ENCODE measurements at regions not wholly inside any gene's neighbourhood (a gene's known extent, or its start where the extent isn't known, plus 50 kb on each side); places are given as distances from the start of the nearest gene placed in this dataset.
A peak's percentile ranks its signal among the peaks of the same experiment; 100 is the strongest.
"Not testable (repeated sequence)": the region's sequence is repeated elsewhere in the genome, so short reads cannot be mapped to it uniquely, and the experiment has no call there.

DNA sequence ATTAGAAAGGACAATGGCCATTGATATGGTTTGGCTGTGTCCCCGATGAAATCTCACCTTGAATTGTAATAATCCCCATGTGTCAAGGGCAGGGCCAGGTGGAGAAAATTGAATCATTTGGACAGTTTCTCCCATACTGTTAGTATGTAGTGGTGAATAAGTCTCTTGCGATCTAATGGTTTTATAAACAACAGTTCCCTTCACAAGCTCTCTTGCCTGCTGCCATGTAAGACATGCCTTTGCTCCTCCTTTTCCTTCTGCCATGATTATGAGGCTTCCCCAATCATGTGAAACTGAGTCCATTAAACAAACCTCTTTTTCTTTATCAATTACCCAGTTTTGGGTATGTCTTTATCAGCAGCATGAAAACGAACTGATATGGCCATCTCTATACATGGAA, 302.7 kb downstream of the SFMBT2 start:
- TF ChIP-seq, protein P1, sequence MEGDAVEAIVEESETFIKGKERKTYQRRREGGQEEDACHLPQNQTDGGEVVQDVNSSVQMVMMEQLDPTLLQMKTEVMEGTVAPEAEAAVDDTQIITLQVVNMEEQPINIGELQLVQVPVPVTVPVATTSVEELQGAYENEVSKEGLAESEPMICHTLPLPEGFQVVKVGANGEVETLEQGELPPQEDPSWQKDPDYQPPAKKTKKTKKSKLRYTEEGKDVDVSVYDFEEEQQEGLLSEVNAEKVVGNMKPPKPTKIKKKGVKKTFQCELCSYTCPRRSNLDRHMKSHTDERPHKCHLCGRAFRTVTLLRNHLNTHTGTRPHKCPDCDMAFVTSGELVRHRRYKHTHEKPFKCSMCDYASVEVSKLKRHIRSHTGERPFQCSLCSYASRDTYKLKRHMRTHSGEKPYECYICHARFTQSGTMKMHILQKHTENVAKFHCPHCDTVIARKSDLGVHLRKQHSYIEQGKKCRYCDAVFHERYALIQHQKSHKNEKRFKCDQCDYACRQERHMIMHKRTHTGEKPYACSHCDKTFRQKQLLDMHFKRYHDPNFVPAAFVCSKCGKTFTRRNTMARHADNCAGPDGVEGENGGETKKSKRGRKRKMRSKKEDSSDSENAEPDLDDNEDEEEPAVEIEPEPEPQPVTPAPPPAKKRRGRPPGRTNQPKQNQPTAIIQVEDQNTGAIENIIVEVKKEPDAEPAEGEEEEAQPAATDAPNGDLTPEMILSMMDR (IDR thresholded peaks at IDR 0.05; ENCODE audit: low read depth, low read length): no peak
- DNase-seq (ENCODE audit: low read depth in 2 of 2): no peak
- no peak overlapping the region for H3K4me3 ChIP-seq (replicated peaks in 1 of 2; ENCODE audit: low read depth in 2 of 2, low read length in 2 of 2)

DNA sequence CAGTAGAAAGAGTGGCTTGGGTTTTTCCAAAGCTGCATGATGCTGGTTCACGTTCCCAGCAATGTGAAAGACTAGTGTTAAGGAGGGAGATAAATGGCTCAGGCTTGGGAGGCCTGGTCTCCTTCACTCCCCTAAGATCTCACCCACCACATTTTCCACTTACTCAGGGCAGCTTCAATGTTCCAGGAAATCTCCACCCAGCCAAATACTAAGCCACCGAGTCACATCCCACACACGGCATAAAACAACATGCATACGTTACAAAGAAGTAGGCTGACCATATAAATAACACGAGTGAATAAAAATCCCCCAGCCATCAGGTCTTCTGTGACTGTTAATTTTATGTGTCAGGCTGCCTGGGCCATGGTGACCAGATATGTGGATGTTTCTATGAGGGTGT, 303.5 kb downstream of the SFMBT2 start:
- TF ChIP-seq, protein P1 (IDR thresholded peaks at IDR 0.05; ENCODE audit: low read depth, low read length): no peak
- no peak overlapping the region for H3K4me3 ChIP-seq (replicated peaks in 1 of 2; ENCODE audit: low read depth in 2 of 2, low read length in 2 of 2)
- peak; percentile 4 to 55 for DNase-seq (ENCODE audit: low read depth in 2 of 2)

DNA sequence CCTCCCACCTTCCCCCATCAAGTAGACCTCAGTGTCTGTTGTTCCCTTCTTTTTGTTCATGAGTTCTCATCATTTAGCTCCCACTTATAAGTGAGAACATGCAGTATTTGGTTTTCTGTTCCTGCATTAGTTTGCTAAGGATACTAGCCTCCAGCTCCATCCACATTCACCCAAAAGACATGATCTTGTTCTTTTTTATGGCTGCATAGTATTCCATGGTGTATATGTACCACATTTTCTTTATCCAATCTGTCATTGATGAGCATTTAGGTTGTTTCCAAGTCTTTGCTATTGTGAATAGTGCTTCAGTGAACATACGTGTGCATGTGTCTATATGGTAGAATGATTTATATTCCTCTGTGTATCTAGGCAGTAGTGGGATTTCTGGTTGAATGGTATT, 306.5 kb downstream of the SFMBT2 start:
- not testable (repeated sequence) for H3K4me3 ChIP-seq (replicated peaks in 1 of 2; ENCODE audit: low read depth in 2 of 2, low read length in 2 of 2); DNase-seq (ENCODE audit: low read depth in 2 of 2)

DNA sequence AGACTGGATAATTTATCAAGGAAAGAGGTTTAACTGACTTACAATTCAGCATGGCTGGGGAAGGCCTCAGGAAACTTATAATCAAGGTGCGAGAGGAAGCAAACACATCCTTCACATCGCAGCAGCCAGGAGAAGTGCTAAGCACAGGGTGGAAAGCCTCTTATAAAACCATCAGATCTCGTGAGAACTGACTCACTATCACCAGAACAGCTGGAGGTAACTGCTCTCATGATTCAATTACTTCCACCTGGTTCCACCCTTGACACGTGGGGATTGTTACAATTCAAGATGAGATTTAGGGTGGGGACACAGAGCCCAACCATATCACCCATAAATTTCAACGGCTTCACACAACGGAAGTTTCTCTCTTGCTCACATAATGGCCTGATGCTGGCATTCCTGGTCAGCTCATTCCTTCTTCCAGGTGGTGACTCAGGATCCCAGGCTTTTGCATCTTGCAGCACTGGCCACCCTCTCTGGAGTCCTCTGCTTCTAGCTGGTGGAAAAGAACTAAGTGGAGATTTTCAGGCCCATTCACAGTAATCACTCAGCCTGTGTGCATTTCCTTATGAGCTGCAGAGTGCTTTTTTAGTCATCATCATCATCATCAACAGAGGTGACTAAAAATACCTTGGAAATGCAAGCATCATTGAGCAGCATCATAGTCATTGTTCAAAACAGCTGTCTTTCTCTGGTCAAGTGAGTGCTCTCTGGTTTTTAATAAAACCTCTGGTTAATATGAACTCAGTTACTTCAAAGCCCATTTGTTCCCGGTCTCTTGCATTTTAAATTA, 308.1 kb downstream of the SFMBT2 start:
- H3K4me3 ChIP-seq (replicated peaks in 1 of 2; ENCODE audit: low read depth in 2 of 2, low read length in 2 of 2): no peak overlapping the region
- DNase-seq (ENCODE audit: low read depth in 2 of 2): no peak
- TF ChIP-seq, protein P1 (IDR thresholded peaks at IDR 0.05; ENCODE audit: low read depth, low read length): no peak

DNA sequence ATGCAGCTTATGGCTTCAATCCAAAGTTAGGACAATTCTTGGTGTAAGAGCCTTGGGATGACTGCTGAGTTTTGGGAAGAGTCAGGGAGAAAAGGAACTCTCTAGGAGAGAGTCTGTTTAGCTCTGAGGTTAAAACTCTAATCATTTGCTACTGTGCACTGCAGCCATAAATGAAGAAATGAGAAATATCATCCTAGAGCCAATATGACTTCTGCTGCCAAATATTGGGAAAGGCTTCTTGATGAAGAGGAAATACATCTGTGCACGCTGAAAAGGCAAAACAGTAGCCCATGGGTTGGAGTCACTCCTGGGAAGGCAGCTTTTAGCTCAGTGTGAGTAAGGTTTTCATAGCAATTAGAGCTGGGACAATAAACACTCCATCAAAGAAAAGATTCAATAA, 308.8 kb downstream of the SFMBT2 start:
- H3K4me3 ChIP-seq (replicated peaks in 1 of 2; ENCODE audit: low read depth in 2 of 2, low read length in 2 of 2): no peak overlapping the region
- TF ChIP-seq, protein P1 (IDR thresholded peaks at IDR 0.05; ENCODE audit: low read depth, low read length): no peak
- peak in 1 of 2 donors; percentile 65 for DNase-seq (ENCODE audit: low read depth in 2 of 2)

DNA sequence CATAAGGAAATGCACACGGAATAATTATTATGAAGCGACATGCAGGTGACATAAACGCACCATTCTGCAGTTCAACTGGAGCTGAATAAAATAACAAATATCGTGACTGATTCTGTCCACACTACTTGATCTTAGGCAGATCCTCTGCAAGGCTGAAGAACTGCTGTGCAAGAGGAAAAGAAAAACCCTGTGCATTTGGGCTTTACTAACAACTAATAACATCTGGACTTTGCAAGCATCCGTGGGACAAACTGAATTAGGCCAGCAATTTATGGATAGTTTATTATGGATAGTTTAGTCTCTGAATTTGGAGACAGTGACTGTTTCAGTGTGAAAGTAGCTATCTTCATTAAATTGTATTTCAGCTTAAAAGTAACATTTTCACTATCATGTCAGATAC, 309.4 kb downstream of the SFMBT2 start:
- TF ChIP-seq, protein P1 (IDR thresholded peaks at IDR 0.05; ENCODE audit: low read depth, low read length): no peak
- no peak for DNase-seq (ENCODE audit: low read depth in 2 of 2)
- H3K4me3 ChIP-seq (replicated peaks in 1 of 2; ENCODE audit: low read depth in 2 of 2, low read length in 2 of 2): no peak overlapping the region

DNA sequence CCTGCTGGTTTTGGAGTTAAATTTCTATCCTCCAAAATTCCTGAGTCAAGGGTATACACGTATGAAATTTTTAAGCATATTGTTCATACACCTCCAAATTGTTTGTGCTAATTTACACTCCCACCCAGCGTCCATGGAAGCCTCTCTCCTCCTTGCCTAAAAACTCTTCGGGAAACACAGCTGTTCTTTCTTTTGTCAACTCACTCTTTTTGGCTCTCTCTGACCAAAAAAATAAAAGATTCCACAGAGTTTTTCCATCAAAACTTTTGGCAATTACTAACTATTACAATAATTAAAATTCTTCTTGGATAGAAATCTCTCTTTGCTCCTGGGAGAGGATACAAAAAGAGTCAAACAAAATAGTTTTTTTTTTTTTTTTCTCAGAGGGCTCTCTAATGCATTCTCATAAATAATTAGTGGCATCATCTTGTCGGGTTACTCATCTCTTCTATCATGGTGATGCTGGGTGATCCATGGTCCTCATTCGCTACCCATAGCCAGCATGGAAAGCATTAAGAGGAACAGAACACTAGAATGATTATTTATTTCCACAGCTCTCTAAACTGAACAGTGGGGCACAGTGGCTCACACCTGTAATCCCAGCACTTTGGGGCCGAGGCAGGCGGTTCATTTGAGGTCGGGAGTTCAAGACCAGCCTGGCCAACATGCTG, 310.7 kb downstream of the SFMBT2 start:
- H3K4me3 ChIP-seq (replicated peaks in 1 of 2; ENCODE audit: low read depth in 2 of 2, low read length in 2 of 2): no peak overlapping the region
- no peak for DNase-seq (ENCODE audit: low read depth in 2 of 2)
- TF ChIP-seq, protein P1 (IDR thresholded peaks at IDR 0.05; ENCODE audit: low read depth, low read length): no peak

All from cardiac fibroblast (primary cell).